ENCODE measurements at regions not wholly inside any gene's neighbourhood (a gene's known extent, or its start where the extent isn't known, plus 50 kb on each side); places are given as distances from the start of the nearest gene placed in this dataset.

DNA sequence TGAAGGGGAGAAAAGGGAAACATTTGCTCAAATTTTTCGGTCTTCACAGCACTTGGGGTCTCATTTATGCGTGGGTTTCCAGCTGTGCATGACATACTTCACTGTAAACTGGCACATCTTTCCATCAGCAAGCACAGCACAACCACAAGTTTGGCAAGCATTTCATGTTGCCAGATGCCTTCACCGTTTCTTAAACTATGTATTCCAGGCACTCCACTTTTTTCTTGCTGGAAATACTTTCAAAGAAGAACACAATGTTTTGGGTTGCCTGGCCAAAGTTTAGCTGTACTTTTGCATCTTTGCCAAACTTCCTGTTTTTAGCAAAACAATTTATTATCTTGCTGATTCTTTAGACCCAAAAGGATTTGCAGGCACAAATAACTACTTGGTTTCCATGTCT is 194.6 kb upstream of the MEIS1 start:
- intact Hi-C loops (cut with DNase I; ENCODE audit: low total_unique reads) = no loop called here
- DNase-seq (ENCODE audit: low spot score in 2 of 2) = peak in 1 of 2 donors; percentile 50
- 12 to 21% methylated on average over 3 of the region's 3 CpGs for WGBS, 2 donors
- no peak overlapping the region for H3K4me3 ChIP-seq (ENCODE audit: low read depth, poor library complexity, severe bottlenecking)
- no peak for TF ChIP-seq POLR2A (IDR thresholded peaks at IDR 0.05)

DNA sequence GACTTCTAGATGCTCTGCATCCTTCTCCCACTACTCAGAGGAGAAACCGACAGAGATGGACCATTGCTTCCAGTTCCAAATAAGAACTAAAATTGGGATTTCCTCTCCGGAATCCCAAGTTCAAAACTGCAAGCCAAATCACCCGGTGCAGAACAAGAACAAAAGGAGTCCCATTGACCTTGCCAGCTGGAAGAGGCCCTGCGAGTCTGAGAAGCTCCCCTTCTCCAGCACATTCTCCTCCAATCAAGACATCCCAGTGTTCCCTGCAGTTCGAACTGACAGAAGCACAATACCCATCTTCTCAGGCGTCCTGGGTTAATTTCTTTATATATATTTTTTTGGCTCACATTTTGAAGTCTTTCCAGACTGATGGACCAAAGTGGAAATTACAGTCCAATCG is 195.3 kb upstream of the MEIS1 start:
- intact Hi-C loops (cut with DNase I; ENCODE audit: low total_unique reads) = no loop called here
- no peak for TF ChIP-seq POLR2A (IDR thresholded peaks at IDR 0.05)
- TF ChIP-seq, protein P1, sequence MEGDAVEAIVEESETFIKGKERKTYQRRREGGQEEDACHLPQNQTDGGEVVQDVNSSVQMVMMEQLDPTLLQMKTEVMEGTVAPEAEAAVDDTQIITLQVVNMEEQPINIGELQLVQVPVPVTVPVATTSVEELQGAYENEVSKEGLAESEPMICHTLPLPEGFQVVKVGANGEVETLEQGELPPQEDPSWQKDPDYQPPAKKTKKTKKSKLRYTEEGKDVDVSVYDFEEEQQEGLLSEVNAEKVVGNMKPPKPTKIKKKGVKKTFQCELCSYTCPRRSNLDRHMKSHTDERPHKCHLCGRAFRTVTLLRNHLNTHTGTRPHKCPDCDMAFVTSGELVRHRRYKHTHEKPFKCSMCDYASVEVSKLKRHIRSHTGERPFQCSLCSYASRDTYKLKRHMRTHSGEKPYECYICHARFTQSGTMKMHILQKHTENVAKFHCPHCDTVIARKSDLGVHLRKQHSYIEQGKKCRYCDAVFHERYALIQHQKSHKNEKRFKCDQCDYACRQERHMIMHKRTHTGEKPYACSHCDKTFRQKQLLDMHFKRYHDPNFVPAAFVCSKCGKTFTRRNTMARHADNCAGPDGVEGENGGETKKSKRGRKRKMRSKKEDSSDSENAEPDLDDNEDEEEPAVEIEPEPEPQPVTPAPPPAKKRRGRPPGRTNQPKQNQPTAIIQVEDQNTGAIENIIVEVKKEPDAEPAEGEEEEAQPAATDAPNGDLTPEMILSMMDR (IDR thresholded peaks at IDR 0.05) = no peak
- DNase-seq (ENCODE audit: low spot score in 2 of 2) = peak in 1 of 2 donors; percentile 36
- WGBS, 2 donors = 34 to 41% methylated on average over 7 of the region's 7 CpGs
- no peak overlapping the region for H3K4me3 ChIP-seq (ENCODE audit: low read depth, poor library complexity, severe bottlenecking)

DNA sequence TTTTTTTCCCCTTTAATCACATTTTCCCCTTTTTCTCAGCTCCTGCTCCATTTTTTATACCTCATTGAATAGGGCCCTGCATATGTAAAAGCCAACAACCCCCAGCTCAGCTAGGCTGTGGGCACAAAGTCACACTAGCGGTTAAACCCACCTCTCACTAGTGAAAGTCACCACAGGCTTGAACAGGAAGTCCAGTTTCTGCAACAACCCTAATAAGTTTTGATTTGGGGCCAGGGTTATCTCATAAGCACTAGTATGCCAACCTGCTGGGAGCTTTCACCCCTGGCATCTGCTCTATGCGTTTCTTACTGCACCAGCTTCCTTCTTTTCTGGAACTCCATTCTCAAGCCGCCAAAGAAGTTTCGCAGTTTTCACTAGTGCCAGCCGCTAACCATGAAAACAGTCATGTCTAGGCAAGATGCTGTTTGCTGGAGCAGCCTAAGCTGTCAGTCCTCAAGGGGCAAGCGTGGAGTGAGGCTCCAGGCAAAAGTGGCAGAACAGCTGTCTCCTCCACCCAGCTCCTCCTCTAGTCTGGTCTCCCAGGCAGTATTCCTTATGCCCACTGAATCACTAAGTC is 197.0 kb upstream of the MEIS1 start:
- intact Hi-C loops (cut with DNase I; ENCODE audit: low total_unique reads) = no loop called here
- DNase-seq (ENCODE audit: low spot score in 2 of 2) = peak in 1 of 2 donors; percentile 26
- no peak overlapping the region for H3K4me3 ChIP-seq (ENCODE audit: low read depth, poor library complexity, severe bottlenecking)
- WGBS, 2 donors = 54 to 83% methylated on average over 6 of the region's 6 CpGs
- TF ChIP-seq, protein P1 (IDR thresholded peaks at IDR 0.05) = no peak
- TF ChIP-seq POLR2A (IDR thresholded peaks at IDR 0.05) = no peak

DNA sequence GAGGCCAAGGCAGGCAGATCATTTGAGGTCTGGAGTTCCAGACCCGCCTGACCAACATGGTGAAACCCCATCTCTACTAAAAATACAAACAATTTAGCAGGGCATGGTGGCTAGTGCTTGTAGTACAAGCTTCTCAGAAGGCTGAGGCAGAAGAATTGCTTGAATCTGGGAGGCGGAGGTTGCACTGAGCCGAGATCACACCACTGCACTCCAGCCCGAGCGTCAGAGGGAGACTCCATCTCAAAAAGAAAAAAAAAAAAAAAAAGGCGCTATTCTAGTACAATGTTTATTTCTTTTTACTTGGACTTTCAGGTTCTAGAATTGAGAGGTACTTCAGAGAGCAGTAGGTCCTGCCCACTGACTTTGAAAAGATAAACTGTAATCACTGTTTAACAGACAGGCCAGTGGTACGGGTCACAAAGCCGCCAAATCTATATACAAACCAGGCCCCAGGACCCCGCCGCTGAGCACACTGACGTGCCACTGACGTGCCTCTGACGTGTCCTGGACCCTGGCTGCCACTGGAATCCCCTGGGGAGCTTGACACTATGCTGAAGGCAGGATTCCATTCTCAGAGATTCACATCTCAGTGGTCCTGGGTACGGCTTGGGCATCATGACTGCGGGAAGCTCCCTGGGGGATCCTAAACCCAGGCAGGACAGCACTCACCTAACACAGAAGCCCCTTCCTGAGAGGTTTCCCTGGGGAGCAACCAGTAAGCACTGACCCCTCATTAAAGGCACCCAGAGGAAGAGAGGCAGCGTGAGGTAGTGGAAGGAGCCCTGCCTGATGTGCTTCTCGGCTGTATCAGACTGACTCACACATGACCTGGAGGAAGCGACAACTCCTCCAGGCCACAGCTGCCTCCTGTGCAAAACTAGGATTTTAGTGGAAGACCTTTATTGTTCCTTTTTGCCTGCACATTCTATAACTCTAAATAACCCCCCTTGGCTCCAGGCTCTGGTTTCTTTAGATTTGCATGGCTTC is 197.8 kb upstream of the MEIS1 start:
- TF ChIP-seq, protein P1 (IDR thresholded peaks at IDR 0.05) = no peak
- TF ChIP-seq POLR2A (IDR thresholded peaks at IDR 0.05) = no peak
- no peak overlapping the region for H3K4me3 ChIP-seq (ENCODE audit: low read depth, poor library complexity, severe bottlenecking)
- DNase-seq (ENCODE audit: low spot score in 2 of 2) = no peak
- intact Hi-C loops (cut with DNase I; ENCODE audit: low total_unique reads) = no loop called here
- WGBS, 2 donors = 85 to 90% methylated on average over 17 to 18 of the region's 18 CpGs

DNA sequence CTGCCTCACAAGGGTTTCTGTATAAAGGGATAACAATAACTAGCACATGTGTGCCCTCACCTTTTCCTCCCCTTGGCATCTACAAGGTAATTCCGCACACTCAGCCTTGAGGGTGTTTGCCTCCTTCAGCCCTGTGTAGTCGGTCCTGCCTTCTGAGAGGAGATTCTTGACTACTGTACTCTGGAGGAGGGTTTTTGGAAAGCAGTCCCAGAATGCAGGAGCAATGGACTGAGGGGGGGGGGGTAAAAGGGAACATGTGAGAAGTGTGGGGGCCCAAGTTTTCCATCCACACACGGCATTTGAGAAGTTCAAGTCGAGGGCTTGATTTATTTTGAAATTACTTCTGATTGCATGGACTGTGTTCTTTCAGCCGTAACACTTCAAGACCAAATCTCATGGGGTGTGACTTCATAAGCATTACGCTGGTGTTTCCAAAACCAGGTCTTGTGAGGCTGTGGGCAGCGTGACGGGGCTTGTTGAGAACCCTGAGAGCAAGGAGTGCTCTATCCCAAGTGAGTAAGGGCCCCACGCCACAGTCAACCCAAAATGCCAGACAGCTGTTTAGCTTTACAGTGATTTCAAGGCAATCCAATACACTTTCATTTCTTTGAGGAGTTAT is 198.7 kb upstream of the MEIS1 start:
- TF ChIP-seq POLR2A (IDR thresholded peaks at IDR 0.05) = no peak
- DNase-seq (ENCODE audit: low spot score in 2 of 2) = no peak
- intact Hi-C loops (cut with DNase I; ENCODE audit: low total_unique reads) = no loop called here
- H3K4me3 ChIP-seq (ENCODE audit: low read depth, poor library complexity, severe bottlenecking) = no peak overlapping the region
- 54 to 56% methylated on average over 9 of the region's 9 CpGs for WGBS, 2 donors

DNA sequence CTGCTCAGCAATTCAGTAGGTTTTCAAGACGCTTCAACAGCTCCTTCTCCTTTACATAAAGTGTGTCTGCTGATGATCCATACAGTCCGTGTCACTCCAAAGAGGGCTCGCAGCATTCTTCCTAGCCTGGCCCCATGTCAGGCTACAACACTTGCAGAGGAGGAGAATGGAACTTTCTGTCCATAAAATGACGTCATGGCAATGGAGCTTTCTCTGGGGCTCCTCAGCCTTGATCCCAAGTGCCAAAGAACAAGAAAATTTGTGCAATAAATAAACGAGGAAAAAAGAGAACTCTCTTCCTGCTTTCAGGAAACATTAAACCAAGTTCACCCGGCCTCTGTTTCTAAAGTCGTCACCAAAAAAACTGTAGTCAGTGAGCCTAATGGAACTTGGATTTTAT is 199.5 kb upstream of the MEIS1 start:
- H3K4me3 ChIP-seq (ENCODE audit: low read depth, poor library complexity, severe bottlenecking) = no peak overlapping the region
- DNase-seq (ENCODE audit: low spot score in 2 of 2) = no peak
- intact Hi-C loops (cut with DNase I; ENCODE audit: low total_unique reads) = no loop called here
- WGBS, 2 donors = 68 to 73% methylated on average over 7 of the region's 7 CpGs
- TF ChIP-seq, protein P1 (IDR thresholded peaks at IDR 0.05) = no peak
- TF ChIP-seq POLR2A (IDR thresholded peaks at IDR 0.05) = no peak
